Testis (tissue), 2 donors: ENCODE measurements at regions not wholly inside any gene's neighbourhood (a gene's known extent, or its start where the extent isn't known, plus 50 kb on each side); places are given as distances from the start of the nearest gene placed in this dataset.

Experiments
- DNase-seq: peaks from one replicate; pipeline ENCODE4 v3.0.0-alpha.2; 2019
- H3K27ac ChIP-seq, 2 donors: fragments of 200-600 bp; sonication (generic); one replicate each; pipeline ENCODE4 v1.5.1; 2019
- H3K27me3 ChIP-seq: fragments of 200-600 bp; sonication (generic); one replicate; pipeline ENCODE4 v1.5.1; 2019
- H3K36me3 ChIP-seq: fragments of 200-600 bp; sonication (generic); one replicate; pipeline ENCODE4 v1.5.1; 2017; ENCODE audit warnings: low read depth; ENCODE audit errors: missing control alignments
- H3K4me1 ChIP-seq: fragments of 200-600 bp; sonication (generic); one replicate; pipeline ENCODE4 v1.5.1; 2019
- H3K4me3 ChIP-seq, 2 donors: fragments of 200-600 bp; sonication (generic); one replicate each; pipeline ENCODE4 v1.5.1; 2017 to 2019
- H3K9me3 ChIP-seq: fragments of 200-600 bp; sonication (generic); one replicate; pipeline ENCODE4 v1.5.1; 2017
- POLR2A ChIP-seq: fragments of 450-650 bp; IDR thresholded peaks from one replicate; pipeline ENCODE4 v1.6.1; 2017; ENCODE audit warnings: antibody characterized with exemption, mild to moderate bottlenecking, moderate library complexity
- WGBS, 2 donors: methylation state at CpG; one replicate each; pipeline ENCODE4 v1.1.5; 2018; 5-methylcytosine and 5-hydroxymethylcytosine counted together
- intact Hi-C: fragments of 100-400 bp; cut with DNase I; formaldehyde crosslinking; loops from one replicate; pipeline ENCODE4 v1.15.1; 2023; ENCODE audit warnings: low total_unique reads
- TF ChIP-seq, protein P1 (sequence below), 3 experiments: fragments of 450-650 bp in 2 of 3; fragments of 200-600 bp in 1 of 3; sonication (generic) in 1 of 3; IDR thresholded peaks; one replicate each; pipeline ENCODE4 v1.5.1; 2016 to 2019; ENCODE audit warnings: antibody characterized with exemption in 3 of 3, mild to moderate bottlenecking in 2 of 3, moderate library complexity in 1 of 3

DNA sequence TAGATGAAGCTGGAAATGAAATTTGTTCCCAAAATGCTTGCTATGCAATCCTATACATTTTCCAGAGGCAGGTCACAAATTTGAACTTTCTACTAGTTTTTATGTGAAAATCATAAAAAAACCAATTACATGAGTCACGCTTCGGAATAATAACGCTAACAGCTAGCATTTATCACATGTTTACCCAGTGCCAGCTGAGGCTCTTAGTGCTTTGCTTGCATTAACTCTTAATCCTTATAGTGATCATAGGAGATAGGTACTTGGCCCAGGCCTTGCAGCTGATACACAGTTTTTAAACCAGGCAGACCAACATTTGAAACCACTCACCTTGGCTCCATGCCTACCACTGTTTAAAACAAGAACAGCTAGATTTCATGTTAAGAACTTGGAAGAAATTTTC, 131.8 kb upstream of the RAG2 start:
- H3K36me3 ChIP-seq: no peaks in the 10 kb centered on the region
- WGBS, 2 donors: 76 to 85% methylated on average over 3 of the region's 3 CpGs
- TF ChIP-seq POLR2A: no peak
- TF ChIP-seq, protein P1, sequence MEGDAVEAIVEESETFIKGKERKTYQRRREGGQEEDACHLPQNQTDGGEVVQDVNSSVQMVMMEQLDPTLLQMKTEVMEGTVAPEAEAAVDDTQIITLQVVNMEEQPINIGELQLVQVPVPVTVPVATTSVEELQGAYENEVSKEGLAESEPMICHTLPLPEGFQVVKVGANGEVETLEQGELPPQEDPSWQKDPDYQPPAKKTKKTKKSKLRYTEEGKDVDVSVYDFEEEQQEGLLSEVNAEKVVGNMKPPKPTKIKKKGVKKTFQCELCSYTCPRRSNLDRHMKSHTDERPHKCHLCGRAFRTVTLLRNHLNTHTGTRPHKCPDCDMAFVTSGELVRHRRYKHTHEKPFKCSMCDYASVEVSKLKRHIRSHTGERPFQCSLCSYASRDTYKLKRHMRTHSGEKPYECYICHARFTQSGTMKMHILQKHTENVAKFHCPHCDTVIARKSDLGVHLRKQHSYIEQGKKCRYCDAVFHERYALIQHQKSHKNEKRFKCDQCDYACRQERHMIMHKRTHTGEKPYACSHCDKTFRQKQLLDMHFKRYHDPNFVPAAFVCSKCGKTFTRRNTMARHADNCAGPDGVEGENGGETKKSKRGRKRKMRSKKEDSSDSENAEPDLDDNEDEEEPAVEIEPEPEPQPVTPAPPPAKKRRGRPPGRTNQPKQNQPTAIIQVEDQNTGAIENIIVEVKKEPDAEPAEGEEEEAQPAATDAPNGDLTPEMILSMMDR (IDR thresholded peaks at IDR 0.05): no peak
- DNase-seq: no peak
- intact Hi-C loops: no loop called here
- H3K27me3 ChIP-seq: no peaks in the 10 kb centered on the region
- H3K27ac ChIP-seq: no peak overlapping the region
- H3K9me3 ChIP-seq: no peaks in the 10 kb centered on the region
- H3K4me1 ChIP-seq: no peaks in the 10 kb centered on the region
- H3K4me3 ChIP-seq: no peak overlapping the region

DNA sequence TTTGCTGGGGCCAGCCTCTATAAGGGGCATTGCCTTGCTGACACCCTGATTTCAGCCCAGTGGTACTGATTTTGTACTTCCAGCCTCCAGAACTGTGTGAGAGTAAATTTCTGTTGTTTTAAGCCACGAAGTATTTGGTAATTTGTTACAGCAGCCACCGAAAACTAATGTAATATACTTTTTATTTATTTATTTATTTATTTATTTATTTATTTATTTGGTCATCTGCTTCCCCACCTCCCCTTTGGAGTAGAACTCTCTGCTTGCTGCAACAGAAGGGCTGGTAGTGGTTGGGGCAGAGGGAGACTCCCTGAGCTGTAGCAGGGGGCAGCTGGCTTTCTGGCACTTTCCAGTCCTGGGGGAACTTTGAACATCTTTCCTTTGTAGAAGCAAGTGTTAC, 128.4 kb upstream of the RAG2 start:
- intact Hi-C loops: no loop called here
- H3K36me3 ChIP-seq: no peaks in the 10 kb centered on the region
- no peak overlapping the region for H3K27ac ChIP-seq
- no peak for DNase-seq
- no peaks in the 10 kb centered on the region for H3K27me3 ChIP-seq
- TF ChIP-seq POLR2A: no peak
- TF ChIP-seq, protein P1 (IDR thresholded peaks at IDR 0.05): no peak
- H3K4me1 ChIP-seq: peaks cover 8% of the 10 kb centered on the region
- H3K9me3 ChIP-seq: no peaks in the 10 kb centered on the region
- no peak overlapping the region for H3K4me3 ChIP-seq
- WGBS, 2 donors: 95 to 96% methylated on average over 2 of the region's 2 CpGs

DNA sequence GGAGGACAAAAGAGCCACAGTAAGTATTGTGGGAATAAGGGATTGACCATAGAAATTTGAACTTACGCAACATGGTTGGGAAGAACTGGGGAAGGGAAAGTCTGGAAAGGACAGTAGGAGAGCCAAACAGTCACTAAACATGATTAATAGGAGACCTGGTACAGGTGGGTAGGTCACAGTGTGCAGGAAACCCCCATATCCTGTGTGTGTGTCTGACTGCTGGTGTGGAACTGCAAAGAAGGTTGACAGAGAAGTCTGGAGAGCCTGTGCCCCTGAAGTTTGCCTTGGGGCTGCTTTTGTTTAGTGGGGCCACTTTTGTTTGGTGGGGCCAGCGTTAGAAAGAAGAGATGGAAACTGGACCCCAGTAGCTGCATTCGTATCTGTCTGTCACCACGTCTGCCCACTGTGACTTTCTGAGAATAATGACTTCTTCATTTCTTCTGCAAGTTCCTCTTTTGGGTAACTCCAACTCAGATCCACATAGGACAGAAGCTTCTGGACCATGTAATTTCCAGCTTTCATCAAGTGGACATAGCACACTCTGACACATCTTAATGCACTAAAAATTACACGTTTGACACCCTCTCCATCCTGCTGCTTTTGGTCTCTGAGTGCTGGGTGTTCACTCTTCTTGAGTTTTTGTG, 126.8 kb upstream of the RAG2 start:
- no peaks in the 10 kb centered on the region for H3K9me3 ChIP-seq
- WGBS, 2 donors: 85 to 89% methylated on average over 5 of the region's 5 CpGs
- H3K27ac ChIP-seq: no peak overlapping the region
- no peak for DNase-seq
- intact Hi-C loops: no loop called here
- no peaks in the 10 kb centered on the region for H3K36me3 ChIP-seq
- TF ChIP-seq, protein P1 (IDR thresholded peaks at IDR 0.05): no peak
- TF ChIP-seq POLR2A: no peak
- H3K4me1 ChIP-seq: peaks cover 11% of the 10 kb centered on the region
- H3K4me3 ChIP-seq: no peak overlapping the region
- no peaks in the 10 kb centered on the region for H3K27me3 ChIP-seq

DNA sequence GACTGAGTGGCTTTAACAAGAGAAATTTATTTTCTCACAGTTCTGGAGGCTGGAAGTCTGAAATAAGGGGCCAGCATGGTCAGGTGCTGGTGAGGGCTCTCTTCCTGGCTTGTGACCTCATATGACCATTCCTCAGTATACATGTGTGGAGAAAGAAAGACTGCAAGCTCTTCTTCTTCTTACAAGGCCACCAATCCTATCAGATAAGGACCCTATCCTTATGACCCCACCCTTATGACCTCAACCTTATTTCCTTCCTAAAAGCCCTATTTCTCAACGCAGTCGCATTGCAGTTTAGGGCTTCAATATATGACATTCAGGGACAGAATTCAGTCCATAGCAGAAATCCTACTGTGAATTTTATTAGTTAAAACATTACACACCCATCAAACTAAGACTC, 124.4 kb upstream of the RAG2 start:
- no peaks in the 10 kb centered on the region for H3K36me3 ChIP-seq
- TF ChIP-seq, protein P1 (IDR thresholded peaks at IDR 0.05): no peak
- no peak for TF ChIP-seq POLR2A
- no peak overlapping the region for H3K27ac ChIP-seq
- no peaks in the 10 kb centered on the region for H3K9me3 ChIP-seq
- no peak for DNase-seq
- intact Hi-C loops: no loop called here
- H3K4me3 ChIP-seq: no peak overlapping the region
- H3K4me1 ChIP-seq: peaks cover 11% of the 10 kb centered on the region
- WGBS, 2 donors: 74 to 80% methylated on average over 2 of the region's 2 CpGs
- H3K27me3 ChIP-seq: no peaks in the 10 kb centered on the region
